ENCODE measurements at regions not wholly inside any gene's neighbourhood (a gene's known extent, or its start where the extent isn't known, plus 50 kb on each side); places are given as distances from the start of the nearest gene placed in this dataset.

GRCh38 chr20:11364736-11365135 is 553.0 kb upstream of the BTBD3 start:
- peaks cover 7% of the 10 kb centered on the region for H3K36me3 Mint-ChIP-seq
- ATAC-seq (no peak), DNase-seq (ENCODE audit: low spot score) (no peak)
- H3K27me3 Mint-ChIP-seq (ENCODE audit: low read depth), result peaks cover 3% of the 10 kb centered on the region; the same call in 1 of the 2 replicates
- POLR2A ChIA-PET, result no interaction called here
- CTCF ChIA-PET, result no interaction called here
- H3K9me3 Mint-ChIP-seq, result peaks cover 28% of the 10 kb centered on the region
- no peak for TF ChIP-seq E2F1 (CRISPR knock-in tag; IDR thresholded peaks at IDR 0.05)
- TF ChIP-seq AR (CRISPR knock-in tag; IDR thresholded peaks at IDR 0.05), result no peak
- TF ChIP-seq CREM (CRISPR knock-in tag; IDR thresholded peaks at IDR 0.05), result no peak
- no peak for TF ChIP-seq E2F5 (CRISPR knock-in tag; IDR thresholded peaks at IDR 0.05)
- no peak for TF ChIP-seq MYBL2 (CRISPR knock-in tag; IDR thresholded peaks at IDR 0.05)
- TF ChIP-seq ZBTB43 (CRISPR knock-in tag; IDR thresholded peaks at IDR 0.05), result no peak
- no peak for TF ChIP-seq HMGXB4 (CRISPR knock-in tag; IDR thresholded peaks at IDR 0.05)
- no peak for TF ChIP-seq ZNF425 (CRISPR knock-in tag; conservative IDR thresholded peaks at IDR 0.05)
- TF ChIP-seq TEAD1 (CRISPR knock-in tag; IDR thresholded peaks at IDR 0.05), result no peak
- no peak for TF ChIP-seq FOXK1 (CRISPR knock-in tag; IDR thresholded peaks at IDR 0.05)
- TF ChIP-seq ZNF138 (CRISPR knock-in tag; conservative IDR thresholded peaks at IDR 0.05), result no peak
- no peak for TF ChIP-seq USF2 (CRISPR knock-in tag; IDR thresholded peaks at IDR 0.05)
- no peak overlapping the region for H3K27ac Mint-ChIP-seq
- H3K4me3 Mint-ChIP-seq, result no peak overlapping the region
- H3K4me1 Mint-ChIP-seq, result peaks cover 4% of the 10 kb centered on the region; the same call in 1 of the 2 replicates

- Mint-ChIP-seq H3K4me3 (no peak overlapping the region), H3K36me3 (no peaks in the 10 kb centered on the region; the same call in 1 of the 2 replicates), H3K27me3 (ENCODE audit: low read depth) (peaks cover 3% of the 10 kb centered on the region; the same call in 1 of the 2 replicates), H3K27ac (no peak overlapping the region), H3K4me1 (peaks cover 4% of the 10 kb centered on the region; the same call in 1 of the 2 replicates), H3K9me3 (peaks cover 17% of the 10 kb centered on the region)
- ATAC-seq, result no peak
- no peak for DNase-seq (ENCODE audit: low spot score)
- ChIA-PET CTCF (no interaction called here), POLR2A (no interaction called here)
- TF ChIP-seq ZNF121 (CRISPR knock-in tag; IDR thresholded peaks at IDR 0.05) (no peak), ZNF512 (CRISPR knock-in tag; IDR thresholded peaks at IDR 0.05; ENCODE audit: borderline replicate concordance) (no peak), CTCF (IDR thresholded peaks at IDR 0.05) (no peak), SP1 (CRISPR knock-in tag; conservative IDR thresholded peaks at IDR 0.05) (no peak), ZNF219 (CRISPR knock-in tag; IDR thresholded peaks at IDR 0.05; ENCODE audit: borderline replicate concordance) (no peak), AR (CRISPR knock-in tag; IDR thresholded peaks at IDR 0.05) (no peak)
Measured at GRCh38 chr20:11366660-11367059, 551.0 kb upstream of the BTBD3 start.
